ENCODE measurements at regions not wholly inside any gene's neighbourhood (a gene's known extent, or its start where the extent isn't known, plus 50 kb on each side); places are given as distances from the start of the nearest gene placed in this dataset.

DNA sequence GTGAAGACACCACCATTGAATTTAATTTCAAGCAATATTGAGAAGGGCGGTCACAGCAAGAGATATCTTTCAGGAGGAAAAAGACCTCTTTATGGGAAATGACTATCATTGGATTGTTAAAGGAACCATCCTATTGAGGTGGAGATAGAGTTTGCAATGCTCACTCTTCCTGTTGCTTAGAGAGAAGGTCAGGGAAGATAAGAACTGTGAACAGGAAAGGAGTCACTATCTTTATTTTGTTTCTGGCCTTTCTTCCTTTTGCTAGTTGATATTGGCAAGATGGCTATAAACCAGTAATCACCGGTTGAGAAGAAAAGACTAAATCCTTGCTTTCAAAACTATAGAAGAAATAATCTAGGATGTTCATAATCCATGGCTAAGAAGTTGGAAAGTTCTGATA lies 112.1 kb upstream of the TMEM108 start (continued):
- TF ChIP-seq, protein P1, sequence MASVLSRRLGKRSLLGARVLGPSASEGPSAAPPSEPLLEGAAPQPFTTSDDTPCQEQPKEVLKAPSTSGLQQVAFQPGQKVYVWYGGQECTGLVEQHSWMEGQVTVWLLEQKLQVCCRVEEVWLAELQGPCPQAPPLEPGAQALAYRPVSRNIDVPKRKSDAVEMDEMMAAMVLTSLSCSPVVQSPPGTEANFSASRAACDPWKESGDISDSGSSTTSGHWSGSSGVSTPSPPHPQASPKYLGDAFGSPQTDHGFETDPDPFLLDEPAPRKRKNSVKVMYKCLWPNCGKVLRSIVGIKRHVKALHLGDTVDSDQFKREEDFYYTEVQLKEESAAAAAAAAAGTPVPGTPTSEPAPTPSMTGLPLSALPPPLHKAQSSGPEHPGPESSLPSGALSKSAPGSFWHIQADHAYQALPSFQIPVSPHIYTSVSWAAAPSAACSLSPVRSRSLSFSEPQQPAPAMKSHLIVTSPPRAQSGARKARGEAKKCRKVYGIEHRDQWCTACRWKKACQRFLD (CRISPR knock-in tag; IDR thresholded peaks at IDR 0.05) = no peak
- TF ChIP-seq STAT5B (CRISPR knock-in tag; IDR thresholded peaks at IDR 0.05) (no peak), STAT5A (IDR thresholded peaks at IDR 0.05; ENCODE audit: borderline replicate concordance, low read length) (peak; percentile 21; the same call in 1 of the 2 replicates), PML (IDR thresholded peaks at IDR 0.05; ENCODE audit: low read length) (0 out of 2 replicates have a peak, but pooled peaks have one; percentile 30), ETV6 (IDR thresholded peaks at IDR 0.05; ENCODE audit: borderline replicate concordance in 1 of 2, low read depth in 2 of 2, low read length in 1 of 2) (peak; percentile 65 to 67; a peak in 2 of 4 replicates), ETV6 (CRISPR knock-in tag; IDR thresholded peaks at IDR 0.05; ENCODE audit: borderline replicate concordance) (no peak), HOXB6 (CRISPR knock-in tag; IDR thresholded peaks at IDR 0.05; ENCODE audit: borderline replicate concordance) (no peak), XRCC4 (IDR thresholded peaks at IDR 0.05; ENCODE audit: extremely low read depth, insufficient read depth, insufficient read length) (no peak), TEAD4 (IDR thresholded peaks at IDR 0.05; ENCODE audit: low read length) (peak; percentile 79), TEAD4 (CRISPR knock-in tag; IDR thresholded peaks at IDR 0.05; ENCODE audit: borderline replicate concordance) (no peak), SP2 (IDR thresholded peaks at IDR 0.05; ENCODE audit: extremely low read depth, low read depth, low read length, poor library complexity, severe bottlenecking) (no peak), EP300 (IDR thresholded peaks at IDR 0.05; ENCODE audit: low read length) (peak; percentile 84; the same call in 1 of the 2 replicates), RBM25 (IDR thresholded peaks at IDR 0.05; ENCODE audit: low read depth, low read length, severe bottlenecking) (no peak), ZC3H11A (IDR thresholded peaks at IDR 0.05; ENCODE audit: low read depth, low read length) (no peak), EZH2 (IDR thresholded peaks at IDR 0.05; ENCODE audit: borderline replicate concordance, low read depth, low read length) (no peak), CREM (IDR thresholded peaks at IDR 0.05; ENCODE audit: low read depth) (no peak), NR4A1 (CRISPR knock-in tag; IDR thresholded peaks at IDR 0.05) (no peak), NR4A1 (tag; IDR thresholded peaks at IDR 0.05) (no peak), PHF21A (IDR thresholded peaks at IDR 0.05; ENCODE audit: borderline replicate concordance, low read depth) (no peak)
- TF ChIP-seq, protein P2, sequence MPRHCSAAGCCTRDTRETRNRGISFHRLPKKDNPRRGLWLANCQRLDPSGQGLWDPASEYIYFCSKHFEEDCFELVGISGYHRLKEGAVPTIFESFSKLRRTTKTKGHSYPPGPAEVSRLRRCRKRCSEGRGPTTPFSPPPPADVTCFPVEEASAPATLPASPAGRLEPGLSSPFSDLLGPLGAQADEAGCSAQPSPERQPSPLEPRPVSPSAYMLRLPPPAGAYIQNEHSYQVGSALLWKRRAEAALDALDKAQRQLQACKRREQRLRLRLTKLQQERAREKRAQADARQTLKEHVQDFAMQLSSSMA (CRISPR knock-in tag; IDR thresholded peaks at IDR 0.05) = no peak
- TF ChIP-seq, protein P3, sequence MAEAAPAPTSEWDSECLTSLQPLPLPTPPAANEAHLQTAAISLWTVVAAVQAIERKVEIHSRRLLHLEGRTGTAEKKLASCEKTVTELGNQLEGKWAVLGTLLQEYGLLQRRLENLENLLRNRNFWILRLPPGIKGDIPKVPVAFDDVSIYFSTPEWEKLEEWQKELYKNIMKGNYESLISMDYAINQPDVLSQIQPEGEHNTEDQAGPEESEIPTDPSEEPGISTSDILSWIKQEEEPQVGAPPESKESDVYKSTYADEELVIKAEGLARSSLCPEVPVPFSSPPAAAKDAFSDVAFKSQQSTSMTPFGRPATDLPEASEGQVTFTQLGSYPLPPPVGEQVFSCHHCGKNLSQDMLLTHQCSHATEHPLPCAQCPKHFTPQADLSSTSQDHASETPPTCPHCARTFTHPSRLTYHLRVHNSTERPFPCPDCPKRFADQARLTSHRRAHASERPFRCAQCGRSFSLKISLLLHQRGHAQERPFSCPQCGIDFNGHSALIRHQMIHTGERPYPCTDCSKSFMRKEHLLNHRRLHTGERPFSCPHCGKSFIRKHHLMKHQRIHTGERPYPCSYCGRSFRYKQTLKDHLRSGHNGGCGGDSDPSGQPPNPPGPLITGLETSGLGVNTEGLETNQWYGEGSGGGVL (CRISPR knock-in tag; IDR thresholded peaks at IDR 0.05) = no peak
- TF ChIP-seq, protein P4, sequence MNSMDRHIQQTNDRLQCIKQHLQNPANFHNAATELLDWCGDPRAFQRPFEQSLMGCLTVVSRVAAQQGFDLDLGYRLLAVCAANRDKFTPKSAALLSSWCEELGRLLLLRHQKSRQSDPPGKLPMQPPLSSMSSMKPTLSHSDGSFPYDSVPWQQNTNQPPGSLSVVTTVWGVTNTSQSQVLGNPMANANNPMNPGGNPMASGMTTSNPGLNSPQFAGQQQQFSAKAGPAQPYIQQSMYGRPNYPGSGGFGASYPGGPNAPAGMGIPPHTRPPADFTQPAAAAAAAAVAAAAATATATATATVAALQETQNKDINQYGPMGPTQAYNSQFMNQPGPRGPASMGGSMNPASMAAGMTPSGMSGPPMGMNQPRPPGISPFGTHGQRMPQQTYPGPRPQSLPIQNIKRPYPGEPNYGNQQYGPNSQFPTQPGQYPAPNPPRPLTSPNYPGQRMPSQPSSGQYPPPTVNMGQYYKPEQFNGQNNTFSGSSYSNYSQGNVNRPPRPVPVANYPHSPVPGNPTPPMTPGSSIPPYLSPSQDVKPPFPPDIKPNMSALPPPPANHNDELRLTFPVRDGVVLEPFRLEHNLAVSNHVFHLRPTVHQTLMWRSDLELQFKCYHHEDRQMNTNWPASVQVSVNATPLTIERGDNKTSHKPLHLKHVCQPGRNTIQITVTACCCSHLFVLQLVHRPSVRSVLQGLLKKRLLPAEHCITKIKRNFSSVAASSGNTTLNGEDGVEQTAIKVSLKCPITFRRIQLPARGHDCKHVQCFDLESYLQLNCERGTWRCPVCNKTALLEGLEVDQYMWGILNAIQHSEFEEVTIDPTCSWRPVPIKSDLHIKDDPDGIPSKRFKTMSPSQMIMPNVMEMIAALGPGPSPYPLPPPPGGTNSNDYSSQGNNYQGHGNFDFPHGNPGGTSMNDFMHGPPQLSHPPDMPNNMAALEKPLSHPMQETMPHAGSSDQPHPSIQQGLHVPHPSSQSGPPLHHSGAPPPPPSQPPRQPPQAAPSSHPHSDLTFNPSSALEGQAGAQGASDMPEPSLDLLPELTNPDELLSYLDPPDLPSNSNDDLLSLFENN (IDR thresholded peaks at IDR 0.05; ENCODE audit: low read depth in 2 of 2, low read length in 2 of 2) = no peak
